Tibial nerve (tissue), 4 donors: ENCODE measurements at regions not wholly inside any gene's neighbourhood (a gene's known extent, or its start where the extent isn't known, plus 50 kb on each side); places are given as distances from the start of the nearest gene placed in this dataset.

Experiments
- CTCF ChIP-seq, 5 experiments: fragments of 200-600 bp in 3 of 5; fragments of 450-650 bp in 2 of 5; sonication (generic) in 3 of 5; IDR thresholded peaks; one replicate each; pipeline ENCODE4 v1.5.1; 2016 to 2019; ENCODE audit warnings: antibody characterized with exemption in 5 of 5, mild to moderate bottlenecking in 3 of 5, moderate library complexity in 2 of 5
- EP300 ChIP-seq, 2 donors: sonication (generic); formaldehyde crosslinking; IDR thresholded peaks; one replicate each; pipeline ENCODE4 v1.6.1; 2017; ENCODE audit warnings: antibody characterized with exemption in 2 of 2, mild to moderate bottlenecking in 1 of 2
- POLR2A ChIP-seq, 2 donors: fragments of 450-650 bp; IDR thresholded peaks; one replicate each; pipeline ENCODE4 v1.6.1; 2017; ENCODE audit warnings: antibody characterized with exemption in 2 of 2, mild to moderate bottlenecking in 2 of 2, moderate library complexity in 2 of 2

- no peak for TF ChIP-seq CTCF (IDR thresholded peaks at IDR 0.05)
- TF ChIP-seq POLR2A (IDR thresholded peaks at IDR 0.05), result no peak
- no peak for TF ChIP-seq EP300 (IDR thresholded peaks at IDR 0.05)
Measured at GRCh38 chr5:61651195-61651594, 319.1 kb downstream of the ZSWIM6 start.
